ENCODE measurements at regions not wholly inside any gene's neighbourhood (a gene's known extent, or its start where the extent isn't known, plus 50 kb on each side); places are given as distances from the start of the nearest gene placed in this dataset.
A peak's percentile ranks its signal among the peaks of the same experiment; 100 is the strongest.

DNA sequence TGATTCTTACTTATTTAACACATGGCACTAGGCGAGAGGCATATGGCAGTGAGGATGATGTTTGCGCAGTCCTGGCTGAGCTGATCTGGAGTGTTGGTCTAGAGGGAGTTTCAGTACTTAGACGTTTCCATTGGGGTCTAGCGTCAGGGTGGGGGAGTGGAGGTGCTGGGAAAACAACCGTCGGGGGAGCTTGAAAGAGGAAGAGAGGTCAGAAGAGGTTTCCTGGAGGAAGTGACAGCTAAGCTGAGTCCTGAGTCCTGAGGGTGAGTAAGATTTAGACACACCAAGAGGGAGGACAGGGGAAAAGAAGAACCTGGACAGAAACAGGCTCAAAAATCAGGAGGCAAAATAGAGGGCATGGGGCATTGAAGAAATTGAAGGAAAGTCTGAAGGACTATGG lies 81.4 kb downstream of the ALOX5AP start:
- dilution Hi-C loops (cut with MboI; ENCODE audit: extremely low pct_ligation_motif_present, low sequenced_read_pairs): no loop called here
- no peak for DNase-seq (ENCODE audit: low read depth, low spot score)
- Histone ChIP-seq H3K9ac (ENCODE audit: control insufficient read depth, extremely low read depth, insufficient read depth, low read length) (no peak overlapping the region), H3K9me3 (ENCODE audit: control insufficient read depth, low read depth, low read length) (no peaks in the 10 kb centered on the region), H3K4me2 (ENCODE audit: control insufficient read depth, extremely low read depth, insufficient read depth, low read depth, low read length) (no peak overlapping the region), H3K36me3 (ENCODE audit: control insufficient read depth in 2 of 2, extremely low read depth in 1 of 2, insufficient read depth in 2 of 2, low read length in 2 of 2) (no peaks in the 10 kb centered on the region), H3K79me2 (ENCODE audit: control insufficient read depth, insufficient read depth, low read length) (no peaks in the 10 kb centered on the region), H3K27me3 (ENCODE audit: control insufficient read depth, extremely low read depth, insufficient read depth, low read length) (no peaks in the 10 kb centered on the region), H3K9me1 (ENCODE audit: control insufficient read depth, extremely low read depth, insufficient read depth, low read length) (peaks cover 2% of the 10 kb centered on the region), H2AFZ (ENCODE audit: control insufficient read depth, low read length) (no peak overlapping the region), H3K4me1 (ENCODE audit: control insufficient read depth, extremely low read depth, insufficient read depth, low read length) (peaks cover 28% of the 10 kb centered on the region), H4K20me1 (ENCODE audit: control insufficient read depth, extremely low read depth, insufficient read depth, low read length) (no peaks in the 10 kb centered on the region), H3K4me3 (ENCODE audit: control insufficient read depth in 2 of 3, extremely low read depth in 1 of 3, insufficient read depth in 2 of 3, low read depth in 1 of 3, low read length in 3 of 3) (no peak overlapping the region), H3K27ac (ENCODE audit: control insufficient read depth, insufficient read depth, low read length) (no peak overlapping the region)
- TF ChIP-seq, protein P1, sequence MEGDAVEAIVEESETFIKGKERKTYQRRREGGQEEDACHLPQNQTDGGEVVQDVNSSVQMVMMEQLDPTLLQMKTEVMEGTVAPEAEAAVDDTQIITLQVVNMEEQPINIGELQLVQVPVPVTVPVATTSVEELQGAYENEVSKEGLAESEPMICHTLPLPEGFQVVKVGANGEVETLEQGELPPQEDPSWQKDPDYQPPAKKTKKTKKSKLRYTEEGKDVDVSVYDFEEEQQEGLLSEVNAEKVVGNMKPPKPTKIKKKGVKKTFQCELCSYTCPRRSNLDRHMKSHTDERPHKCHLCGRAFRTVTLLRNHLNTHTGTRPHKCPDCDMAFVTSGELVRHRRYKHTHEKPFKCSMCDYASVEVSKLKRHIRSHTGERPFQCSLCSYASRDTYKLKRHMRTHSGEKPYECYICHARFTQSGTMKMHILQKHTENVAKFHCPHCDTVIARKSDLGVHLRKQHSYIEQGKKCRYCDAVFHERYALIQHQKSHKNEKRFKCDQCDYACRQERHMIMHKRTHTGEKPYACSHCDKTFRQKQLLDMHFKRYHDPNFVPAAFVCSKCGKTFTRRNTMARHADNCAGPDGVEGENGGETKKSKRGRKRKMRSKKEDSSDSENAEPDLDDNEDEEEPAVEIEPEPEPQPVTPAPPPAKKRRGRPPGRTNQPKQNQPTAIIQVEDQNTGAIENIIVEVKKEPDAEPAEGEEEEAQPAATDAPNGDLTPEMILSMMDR (optimal IDR thresholded peaks at IDR 0.05 in 1 of 3, IDR thresholded peaks at IDR 0.05 in 1 of 3, conservative IDR thresholded peaks at IDR 0.05 in 1 of 3; ENCODE audit: extremely low read depth in 1 of 3, insufficient read depth in 2 of 3, low read length in 3 of 3): no peak
- no peak for TF ChIP-seq EZH2 (IDR thresholded peaks at IDR 0.05; ENCODE audit: low read length)
- FAIRE-seq: no peak

DNA sequence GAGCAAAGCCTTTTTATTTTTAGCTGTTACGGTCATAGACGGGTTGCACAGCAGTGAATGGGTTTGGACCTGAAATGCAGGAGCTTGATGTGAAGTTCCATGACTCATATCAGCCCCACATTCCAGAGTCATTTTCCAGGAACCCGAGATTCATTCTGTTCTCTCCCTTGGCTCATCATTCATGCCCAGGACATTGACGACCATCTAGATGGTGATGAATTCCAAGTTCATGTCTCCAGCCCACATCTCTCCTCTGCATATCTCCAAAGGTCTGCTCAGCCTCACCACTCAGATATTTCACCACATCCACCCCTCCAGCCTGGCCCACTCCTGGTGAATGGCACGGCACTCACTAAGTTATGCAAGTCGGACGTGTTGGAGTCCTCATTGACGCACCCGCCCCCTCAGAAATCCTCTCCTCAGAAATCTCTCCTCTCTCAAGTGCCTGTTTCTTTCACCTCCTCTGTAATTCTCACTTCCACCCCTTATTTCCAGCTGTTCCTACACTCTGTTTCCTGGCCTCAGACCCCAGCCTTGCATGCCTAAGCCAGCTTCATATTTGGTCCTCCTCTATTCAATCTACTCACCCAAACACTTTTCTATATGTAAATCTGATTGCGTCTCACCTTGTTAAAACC lies 83.1 kb downstream of the ALOX5AP start:
- Histone ChIP-seq H4K20me1 (ENCODE audit: control insufficient read depth, extremely low read depth, insufficient read depth, low read length) (no peaks in the 10 kb centered on the region), H3K27ac (ENCODE audit: control insufficient read depth, insufficient read depth, low read length) (no peak overlapping the region), H3K4me2 (ENCODE audit: control insufficient read depth, extremely low read depth, insufficient read depth, low read depth, low read length) (peak overlapping the region; percentile 41), H3K4me3 (ENCODE audit: control insufficient read depth in 2 of 3, extremely low read depth in 1 of 3, insufficient read depth in 2 of 3, low read depth in 1 of 3, low read length in 3 of 3) (no peak overlapping the region), H3K9me1 (ENCODE audit: control insufficient read depth, extremely low read depth, insufficient read depth, low read length) (peaks cover 2% of the 10 kb centered on the region), H3K9me3 (ENCODE audit: control insufficient read depth, low read depth, low read length) (no peaks in the 10 kb centered on the region), H3K9ac (ENCODE audit: control insufficient read depth, extremely low read depth, insufficient read depth, low read length) (no peak overlapping the region), H2AFZ (ENCODE audit: control insufficient read depth, low read length) (peak overlapping the region; percentile 31), H3K27me3 (ENCODE audit: control insufficient read depth, extremely low read depth, insufficient read depth, low read length) (no peaks in the 10 kb centered on the region), H3K36me3 (ENCODE audit: control insufficient read depth in 2 of 2, extremely low read depth in 1 of 2, insufficient read depth in 2 of 2, low read length in 2 of 2) (no peaks in the 10 kb centered on the region), H3K4me1 (ENCODE audit: control insufficient read depth, extremely low read depth, insufficient read depth, low read length) (peaks cover 31% of the 10 kb centered on the region), H3K79me2 (ENCODE audit: control insufficient read depth, insufficient read depth, low read length) (no peaks in the 10 kb centered on the region)
- dilution Hi-C loops (cut with MboI; ENCODE audit: extremely low pct_ligation_motif_present, low sequenced_read_pairs): no loop called here
- TF ChIP-seq, protein P1 (optimal IDR thresholded peaks at IDR 0.05 in 1 of 3, IDR thresholded peaks at IDR 0.05 in 1 of 3, conservative IDR thresholded peaks at IDR 0.05 in 1 of 3; ENCODE audit: extremely low read depth in 1 of 3, insufficient read depth in 2 of 3, low read length in 3 of 3): no peak
- no peak for TF ChIP-seq EZH2 (IDR thresholded peaks at IDR 0.05; ENCODE audit: low read length)
- DNase-seq (ENCODE audit: low read depth, low spot score) (no peak), FAIRE-seq (peak; percentile 94)
